GM18907 (cell line): ENCODE measurements at regions not wholly inside any gene's neighbourhood (a gene's known extent, or its start where the extent isn't known, plus 50 kb on each side); places are given as distances from the start of the nearest gene placed in this dataset.

Source experiments
- ATAC-seq: cut with Tn5 transposase; IDR thresholded peaks from one replicate; pipeline ENCODE4 v1.9.1; 2021; ENCODE audit warnings: mild to moderate bottlenecking, moderate library complexity; ENCODE audit not compliant: unreplicated experiment

GRCh38 chr12:87846045-87846444 lies 183.2 kb downstream of the C12orf50 start:
- ATAC-seq = no peak

GRCh38 chr12:87841935-87842334 lies 187.3 kb downstream of the C12orf50 start:
- ATAC-seq = no peak

- no peak for ATAC-seq
Observed at GRCh38 chr12:87836190-87836589, 193.0 kb downstream of the C12orf50 start.

- no peak for ATAC-seq
Observed at GRCh38 chr12:87828382-87828973, 200.7 kb downstream of the C12orf50 start.

GRCh38 chr12:87827638-87828264 lies 201.4 kb downstream of the C12orf50 start:
- ATAC-seq = no peak

GRCh38 chr12:87822923-87823322 lies 206.3 kb downstream of the C12orf50 start:
- no peak for ATAC-seq

- no peak for ATAC-seq
Observed at GRCh38 chr12:87820524-87821202, 208.5 kb downstream of the C12orf50 start.

GRCh38 chr12:87818441-87818840 lies 210.8 kb downstream of the C12orf50 start:
- no peak for ATAC-seq

- ATAC-seq = no peak
Observed at GRCh38 chr12:87815771-87816585, 213.2 kb downstream of the C12orf50 start.

GRCh38 chr12:87814625-87815024 lies 214.6 kb downstream of the C12orf50 start:
- no peak for ATAC-seq

- ATAC-seq = no peak
Observed at GRCh38 chr12:87813476-87814234, 215.5 kb downstream of the C12orf50 start.

GRCh38 chr12:87812681-87813080 lies 216.5 kb downstream of the C12orf50 start:
- ATAC-seq = no peak

- no peak for ATAC-seq
Observed at GRCh38 chr12:87812030-87812429, 217.2 kb downstream of the C12orf50 start.

GRCh38 chr12:87809916-87810315 lies 219.3 kb downstream of the C12orf50 start:
- ATAC-seq = no peak

- no peak for ATAC-seq
Observed at GRCh38 chr12:87807086-87807485, 222.1 kb downstream of the C12orf50 start.

- no peak for ATAC-seq
Observed at GRCh38 chr12:87806310-87806709, 222.9 kb downstream of the C12orf50 start.

- no peak for ATAC-seq
Observed at GRCh38 chr12:87804386-87804785, 224.8 kb downstream of the C12orf50 start.

- no peak for ATAC-seq
Observed at GRCh38 chr12:87802721-87803011, 226.5 kb downstream of the C12orf50 start.

- ATAC-seq = peak; percentile 54
Observed at GRCh38 chr12:87801860-87802720, 227.1 kb downstream of the C12orf50 start.

- ATAC-seq = no peak
Observed at GRCh38 chr12:87796961-87797516, 232.2 kb downstream of the C12orf50 start.
